Calu3 (cell line): ENCODE measurements at regions not wholly inside any gene's neighbourhood (a gene's known extent, or its start where the extent isn't known, plus 50 kb on each side); places are given as distances from the start of the nearest gene placed in this dataset.

ENCODE experiments used
- BruUV-seq: library from RNA; stranded (reverse); fragments of 400-500 nt; replicated peaks from 2 replicates; lab custom pipeline; 2021; lab: Mats Ljungman, UMichigan
- CTCF ChIA-PET: fragments of 300-600 bp; sonication (Branson Sonifier 250); formaldehyde crosslinking; loops from one replicate; lab custom pipeline; 2022; ENCODE audit warnings: antibody characterized with exemption; lab: Charles Lee
- DNase-seq: peaks from one replicate; pipeline ENCODE4 v3.0.0; 2022
- H3K27ac Mint-ChIP-seq: one replicate; pipeline ENCODE4 v1.8.0; 2022; ENCODE audit warnings: mixed read lengths; ENCODE audit not compliant: unreplicated experiment
- H3K27me3 Mint-ChIP-seq: one replicate; pipeline ENCODE4 v1.8.0; 2022; ENCODE audit warnings: mixed read lengths; ENCODE audit not compliant: unreplicated experiment
- H3K36me3 Mint-ChIP-seq: one replicate; pipeline ENCODE4 v1.8.0; 2022; ENCODE audit warnings: mild to moderate bottlenecking, moderate library complexity, mixed read lengths; ENCODE audit not compliant: insufficient read depth, unreplicated experiment
- H3K4me1 Mint-ChIP-seq: one replicate; pipeline ENCODE4 v1.8.0; 2022; ENCODE audit warnings: mild to moderate bottlenecking, low read depth, mixed read lengths; ENCODE audit not compliant: unreplicated experiment
- H3K4me3 Mint-ChIP-seq: one replicate; pipeline ENCODE4 v1.8.0; 2022; ENCODE audit warnings: mild to moderate bottlenecking, low read depth, moderate library complexity, mixed read lengths; ENCODE audit not compliant: unreplicated experiment
- H3K9me3 Mint-ChIP-seq: one replicate; pipeline ENCODE4 v1.8.0; 2022; ENCODE audit warnings: low read depth, mixed read lengths; ENCODE audit not compliant: unreplicated experiment
- CTCF ChIP-seq: fragments of 200-600 bp; IDR thresholded peaks from one replicate; pipeline ENCODE4 v1.8.0; 2022; ENCODE audit warnings: antibody characterized with exemption; ENCODE audit not compliant: unreplicated experiment
- intact Hi-C: fragments of 100-400 bp; cut with micrococcal nuclease; formaldehyde crosslinking; loops from one replicate; pipeline ENCODE4 v1.10.0; 2022; ENCODE audit not compliant: unreplicated experiment

GRCh38 chr14:85454226-85454813 is 75.6 kb upstream of the FLRT2 start:
- CTCF ChIA-PET = no interaction called here
- TF ChIP-seq CTCF = no peak

GRCh38 chr14:85459361-85460000 is 70.5 kb upstream of the FLRT2 start:
- no peak for TF ChIP-seq CTCF
- DNase-seq = no peak
- Mint-ChIP-seq H3K27me3 (no peaks in the 10 kb centered on the region), H3K36me3 (no peaks in the 10 kb centered on the region), H3K27ac (no peak overlapping the region), H3K9me3 (peaks cover 8% of the 10 kb centered on the region), H3K4me1 (no peaks in the 10 kb centered on the region), H3K4me3 (no peak overlapping the region)
- no TSS peak for BruUV-seq
- CTCF ChIA-PET = no interaction called here
- intact Hi-C loops = no loop called here

More at GRCh38 chr14:85454226-85454813, 75.6 kb upstream of the FLRT2 start:
- Mint-ChIP-seq H3K4me3 (no peak overlapping the region), H3K27ac (no peak overlapping the region), H3K4me1 (no peaks in the 10 kb centered on the region), H3K27me3 (no peaks in the 10 kb centered on the region), H3K36me3 (no peaks in the 10 kb centered on the region), H3K9me3 (peaks cover 8% of the 10 kb centered on the region)
- intact Hi-C loops = no loop called here
- DNase-seq = no peak
- no TSS peak for BruUV-seq

- H3K4me1 Mint-ChIP-seq = no peaks in the 10 kb centered on the region
- intact Hi-C loops = no loop called here
- H3K27ac Mint-ChIP-seq = no peak overlapping the region
- no peaks in the 10 kb centered on the region for H3K27me3 Mint-ChIP-seq
- H3K9me3 Mint-ChIP-seq = peaks cover 8% of the 10 kb centered on the region
- no peaks in the 10 kb centered on the region for H3K36me3 Mint-ChIP-seq
- no peak for TF ChIP-seq CTCF
- no TSS peak for BruUV-seq
- no peak for DNase-seq
- CTCF ChIA-PET = no interaction called here
- H3K4me3 Mint-ChIP-seq = no peak overlapping the region
Measured at GRCh38 chr14:85461432-85462133, 68.4 kb upstream of the FLRT2 start.

- Mint-ChIP-seq H3K27me3 (no peaks in the 10 kb centered on the region), H3K9me3 (peaks cover 6% of the 10 kb centered on the region), H3K4me3 (no peak overlapping the region), H3K4me1 (no peaks in the 10 kb centered on the region), H3K27ac (no peak overlapping the region), H3K36me3 (no peaks in the 10 kb centered on the region)
- TF ChIP-seq CTCF = no peak
- no peak for DNase-seq
- intact Hi-C loops = no loop called here
- BruUV-seq = no TSS peak
- CTCF ChIA-PET = interaction anchor here (0.6 kb wide), 1 partner anchor 409 kb away, joined by 3 read pairs; no protein-coding TSS in a partner anchor
Measured at GRCh38 chr14:85463512-85463911, 66.4 kb upstream of the FLRT2 start.
